Upper lobe of left lung (tissue), 6 donors: ENCODE measurements at regions not wholly inside any gene's neighbourhood (a gene's known extent, or its start where the extent isn't known, plus 50 kb on each side); places are given as distances from the start of the nearest gene placed in this dataset.

Experiments
- ATAC-seq, 2 donors: fragments of 200-7000 bp; cut with Tn5 transposase; one replicate each; pipeline ENCODE4 v1.9.1; 2022; ENCODE audit warnings: mild to moderate bottlenecking in 2 of 2, moderate library complexity in 2 of 2; ENCODE audit not compliant: low FRiP score in 2 of 2
- DNase-seq, 2 donors: peaks; one replicate each; pipeline ENCODE4 v3.0.0-alpha.2; 2019 to 2020
- H3K27ac ChIP-seq, 4 donors: fragments of 200-600 bp; sonication (generic); one replicate each; pipeline ENCODE4 v1.5.1; 2016 to 2019
- H3K27me3 ChIP-seq, 4 donors: fragments of 200-600 bp; sonication (generic); one replicate each; pipeline ENCODE4 v1.5.1; 2017 to 2019
- H3K36me3 ChIP-seq, 4 donors: fragments of 200-600 bp; sonication (generic); one replicate each; pipeline ENCODE4 v1.5.1; 2016 to 2019
- H3K4me1 ChIP-seq, 4 donors: fragments of 200-600 bp; sonication (generic); one replicate each; pipeline ENCODE4 v1.5.1; 2018 to 2019
- H3K4me3 ChIP-seq, 4 donors: fragments of 200-600 bp; sonication (generic); one replicate each; pipeline ENCODE4 v1.5.1; 2017 to 2019; ENCODE audit warnings: mild to moderate bottlenecking in 2 of 4, moderate library complexity in 1 of 4
- H3K9me3 ChIP-seq, 4 donors: fragments of 200-600 bp; sonication (generic); one replicate each; pipeline ENCODE4 v1.5.1; 2018 to 2019
- EP300 ChIP-seq, 4 donors: sonication (generic); formaldehyde crosslinking; IDR thresholded peaks; one replicate each; pipeline ENCODE4 v1.5.1; 2017; ENCODE audit warnings: antibody characterized with exemption in 4 of 4, control low read depth in 2 of 4
- POLR2A ChIP-seq, 4 donors: fragments of 450-650 bp; IDR thresholded peaks; one replicate each; pipeline ENCODE4 v1.5.1; 2016 to 2017; ENCODE audit warnings: antibody characterized with exemption in 4 of 4, mild to moderate bottlenecking in 2 of 4
- POLR2AphosphoS5 ChIP-seq, 2 donors: sonication (generic); formaldehyde crosslinking; IDR thresholded peaks; one replicate each; pipeline ENCODE4 v1.5.1; 2017; ENCODE audit warnings: antibody characterized with exemption in 2 of 2
- WGBS, 2 donors: methylation state at CpG; one replicate each; pipeline ENCODE4 v1.1.5; 2017 to 2018; 5-methylcytosine and 5-hydroxymethylcytosine counted together
- TF ChIP-seq, protein P1 (sequence below), 6 experiments: fragments of 450-650 bp in 4 of 6; fragments of 200-600 bp in 2 of 6; sonication (generic) in 2 of 6; IDR thresholded peaks; one replicate each; pipeline ENCODE4 v1.5.1; 2016 to 2019; ENCODE audit warnings: antibody characterized with exemption in 6 of 6
- donor health status: DM: no; HTN: no; CAD: no; lungs with moderate emphysema.
- donor health status: DM: no; HTN: yes; CAD: no; lungs with severe emphysema.

DNA sequence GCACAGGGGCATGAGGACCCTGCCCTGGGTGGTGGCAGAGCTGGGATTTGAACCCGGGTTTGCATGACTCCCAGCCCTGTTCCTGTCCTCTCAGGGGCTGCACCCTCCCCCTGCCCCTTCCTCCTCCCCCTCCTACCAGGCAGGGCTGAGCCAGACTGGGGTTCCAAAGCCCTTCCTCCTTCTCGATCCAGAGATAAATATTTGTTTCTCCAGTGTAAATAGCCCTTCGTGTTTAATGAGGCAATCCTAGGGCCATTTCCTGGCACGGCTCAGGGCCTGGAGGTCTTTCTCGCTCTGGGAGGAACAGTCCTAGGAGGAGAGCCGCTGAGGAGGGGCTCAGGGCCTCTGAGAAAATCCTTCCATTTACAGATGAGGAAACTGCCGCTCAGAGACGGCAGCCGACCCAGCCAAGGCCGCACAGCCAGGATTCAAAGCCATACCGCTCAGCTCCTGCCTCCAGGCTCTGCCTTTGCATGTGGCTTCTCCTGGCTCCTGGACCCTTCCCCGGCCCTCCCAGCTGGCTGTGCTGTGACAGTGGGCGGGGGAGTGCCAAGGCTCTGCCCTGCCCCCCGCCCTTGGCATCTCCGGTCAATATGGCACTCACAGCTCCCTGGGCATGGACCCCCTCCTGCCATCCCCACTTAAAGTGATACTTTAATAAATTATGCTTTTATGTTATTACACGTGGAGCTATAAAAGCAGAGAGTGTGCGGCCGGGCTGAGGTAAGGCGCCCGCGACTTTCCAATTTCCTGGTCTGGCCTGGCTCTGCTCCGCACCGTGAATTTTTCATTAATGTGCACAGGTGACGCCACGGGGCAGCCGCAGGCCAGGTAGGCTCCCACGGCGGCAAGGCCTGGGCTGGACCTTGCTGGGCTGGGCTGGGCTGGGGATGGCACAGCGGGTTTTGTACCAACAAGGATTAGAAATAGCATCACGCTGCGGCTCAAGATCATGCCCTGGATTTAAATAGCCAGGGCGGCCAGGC, 114.7 kb upstream of the WNT4 start:
- H3K27me3 ChIP-seq, result no peaks in the 10 kb centered on the region
- peak in 1 of 2 donors; percentile 58 for DNase-seq
- H3K27ac ChIP-seq, result peak overlapping the region; percentile 54 to 73 (median 68)

GRCh38 chr1:22258698-22259097, 115.8 kb upstream of the WNT4 start:
- ATAC-seq (no peak), DNase-seq (no peak)
- H3K36me3 ChIP-seq, result no peaks in the 10 kb centered on the region
- no peaks in the 10 kb centered on the region for H3K9me3 ChIP-seq
- peak overlapping the region in 2 of 4 donors; percentile 55 to 73 for H3K27ac ChIP-seq
- peaks cover 31 to 68% (median 56%) of the 10 kb centered on the region in 4 donors for H3K4me1 ChIP-seq
- 37 to 49% methylated on average over 5 to 6 of the region's 6 CpGs for WGBS, 2 donors
- TF ChIP-seq EP300 (IDR thresholded peaks at IDR 0.05) (no peak), POLR2AphosphoS5 (IDR thresholded peaks at IDR 0.05) (no peak), POLR2A (IDR thresholded peaks at IDR 0.05) (no peak)
- TF ChIP-seq, protein P1, sequence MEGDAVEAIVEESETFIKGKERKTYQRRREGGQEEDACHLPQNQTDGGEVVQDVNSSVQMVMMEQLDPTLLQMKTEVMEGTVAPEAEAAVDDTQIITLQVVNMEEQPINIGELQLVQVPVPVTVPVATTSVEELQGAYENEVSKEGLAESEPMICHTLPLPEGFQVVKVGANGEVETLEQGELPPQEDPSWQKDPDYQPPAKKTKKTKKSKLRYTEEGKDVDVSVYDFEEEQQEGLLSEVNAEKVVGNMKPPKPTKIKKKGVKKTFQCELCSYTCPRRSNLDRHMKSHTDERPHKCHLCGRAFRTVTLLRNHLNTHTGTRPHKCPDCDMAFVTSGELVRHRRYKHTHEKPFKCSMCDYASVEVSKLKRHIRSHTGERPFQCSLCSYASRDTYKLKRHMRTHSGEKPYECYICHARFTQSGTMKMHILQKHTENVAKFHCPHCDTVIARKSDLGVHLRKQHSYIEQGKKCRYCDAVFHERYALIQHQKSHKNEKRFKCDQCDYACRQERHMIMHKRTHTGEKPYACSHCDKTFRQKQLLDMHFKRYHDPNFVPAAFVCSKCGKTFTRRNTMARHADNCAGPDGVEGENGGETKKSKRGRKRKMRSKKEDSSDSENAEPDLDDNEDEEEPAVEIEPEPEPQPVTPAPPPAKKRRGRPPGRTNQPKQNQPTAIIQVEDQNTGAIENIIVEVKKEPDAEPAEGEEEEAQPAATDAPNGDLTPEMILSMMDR (IDR thresholded peaks at IDR 0.05), result no peak
- H3K27me3 ChIP-seq, result no peaks in the 10 kb centered on the region
- H3K4me3 ChIP-seq, result no peak overlapping the region

More for the DNA sequence above, 114.7 kb upstream of the WNT4 start:
- H3K36me3 ChIP-seq, result no peaks in the 10 kb centered on the region
- TF ChIP-seq, protein P1 (IDR thresholded peaks at IDR 0.05), result no peak
- peak in 1 of 4 donors; percentile 52 for TF ChIP-seq EP300 (IDR thresholded peaks at IDR 0.05)
- TF ChIP-seq POLR2A (IDR thresholded peaks at IDR 0.05), result no peak
- TF ChIP-seq POLR2AphosphoS5 (IDR thresholded peaks at IDR 0.05), result peak in 1 of 2 donors; percentile 64
- ATAC-seq, result no peak
- no peak overlapping the region for H3K4me3 ChIP-seq
- H3K9me3 ChIP-seq, result no peaks in the 10 kb centered on the region
- peaks cover 31 to 73% (median 63%) of the 10 kb centered on the region in 4 donors for H3K4me1 ChIP-seq
- WGBS, 2 donors, result 42 to 61% methylated on average over 25 to 31 of the region's 32 CpGs

GRCh38 chr1:22259551-22260282, 116.8 kb upstream of the WNT4 start:
- Histone ChIP-seq H3K4me1 (peaks cover 31 to 58% (median 52%) of the 10 kb centered on the region in 4 donors), H3K9me3 (no peaks in the 10 kb centered on the region), H3K27me3 (no peaks in the 10 kb centered on the region), H3K4me3 (no peak overlapping the region), H3K27ac (peak overlapping the region in 2 of 4 donors; percentile 28 to 55), H3K36me3 (no peaks in the 10 kb centered on the region)
- TF ChIP-seq POLR2AphosphoS5 (IDR thresholded peaks at IDR 0.05), result peak in 1 of 2 donors; percentile 36
- no peak for TF ChIP-seq POLR2A (IDR thresholded peaks at IDR 0.05)
- WGBS, 2 donors, result 65 to 73% methylated on average over 18 of the region's 18 CpGs
- ATAC-seq (peak in 1 of 2 donors; percentile 2), DNase-seq (peak; percentile 66 to 71)

GRCh38 chr1:22260860-22261432, 118.0 kb upstream of the WNT4 start:
- Histone ChIP-seq H3K27me3 (no peaks in the 10 kb centered on the region), H3K27ac (no peak overlapping the region), H3K4me3 (no peak overlapping the region), H3K4me1 (peaks cover 25 to 46% (median 41%) of the 10 kb centered on the region in 4 donors), H3K9me3 (no peaks in the 10 kb centered on the region), H3K36me3 (no peaks in the 10 kb centered on the region)
- DNase-seq (no peak), ATAC-seq (no peak)
- TF ChIP-seq, protein P1 (IDR thresholded peaks at IDR 0.05), result no peak
- TF ChIP-seq POLR2AphosphoS5 (IDR thresholded peaks at IDR 0.05) (no peak), POLR2A (IDR thresholded peaks at IDR 0.05) (no peak), EP300 (IDR thresholded peaks at IDR 0.05) (no peak)
- 90 to 92% methylated on average over 21 of the region's 21 CpGs for WGBS, 2 donors
